CD4-positive, alpha-beta T cell treated with Interleukin-6 for 4 hours (primary cell): ENCODE measurements at regions not wholly inside any gene's neighbourhood (a gene's known extent, or its start where the extent isn't known, plus 50 kb on each side); places are given as distances from the start of the nearest gene placed in this dataset.

Source experiments
- DNase-seq: peaks from one replicate; pipeline ENCODE4 v3.0.0-alpha.2; 2020; ENCODE audit warnings: mixed read lengths

- no peak for DNase-seq
Observed at GRCh38 chr2:16021611-16022363, 81.4 kb downstream of the MYCN start.

GRCh38 chr2:16020389-16021008 is 80.1 kb downstream of the MYCN start:
- DNase-seq: no peak

GRCh38 chr2:16019617-16020351 is 79.4 kb downstream of the MYCN start:
- no peak for DNase-seq

- DNase-seq: no peak
Observed at GRCh38 chr2:16019060-16019480, 78.7 kb downstream of the MYCN start.

- DNase-seq: no peak
Observed at GRCh38 chr2:16018277-16019059, 78.1 kb downstream of the MYCN start.

GRCh38 chr2:16016282-16016681 is 75.9 kb downstream of the MYCN start:
- DNase-seq: no peak

GRCh38 chr2:16015903-16016265 is 75.5 kb downstream of the MYCN start:
- DNase-seq: no peak

- no peak for DNase-seq
Observed at GRCh38 chr2:16015210-16015902, 75.0 kb downstream of the MYCN start.

GRCh38 chr2:16014802-16015201 is 74.5 kb downstream of the MYCN start:
- no peak for DNase-seq

GRCh38 chr2:16014041-16014787 is 73.9 kb downstream of the MYCN start:
- DNase-seq: no peak

- DNase-seq: no peak
Observed at GRCh38 chr2:16013359-16013911, 73.1 kb downstream of the MYCN start.

GRCh38 chr2:16012626-16013358 is 72.4 kb downstream of the MYCN start:
- no peak for DNase-seq

GRCh38 chr2:16012029-16012596 is 71.8 kb downstream of the MYCN start:
- no peak for DNase-seq

- DNase-seq: no peak
Observed at GRCh38 chr2:16011621-16011960, 71.2 kb downstream of the MYCN start.

GRCh38 chr2:16010951-16011620 is 70.7 kb downstream of the MYCN start:
- DNase-seq: no peak

- DNase-seq: no peak
Observed at GRCh38 chr2:16010011-16010410, 69.7 kb downstream of the MYCN start.

GRCh38 chr2:16009560-16009959 is 69.2 kb downstream of the MYCN start:
- no peak for DNase-seq

GRCh38 chr2:16008856-16009255 is 68.5 kb downstream of the MYCN start:
- no peak for DNase-seq

GRCh38 chr2:16008331-16008850 is 68.0 kb downstream of the MYCN start:
- DNase-seq: no peak
